ENCODE measurements at regions not wholly inside any gene's neighbourhood (a gene's known extent, or its start where the extent isn't known, plus 50 kb on each side); places are given as distances from the start of the nearest gene placed in this dataset.
A peak's percentile ranks its signal among the peaks of the same experiment; 100 is the strongest.

DNA sequence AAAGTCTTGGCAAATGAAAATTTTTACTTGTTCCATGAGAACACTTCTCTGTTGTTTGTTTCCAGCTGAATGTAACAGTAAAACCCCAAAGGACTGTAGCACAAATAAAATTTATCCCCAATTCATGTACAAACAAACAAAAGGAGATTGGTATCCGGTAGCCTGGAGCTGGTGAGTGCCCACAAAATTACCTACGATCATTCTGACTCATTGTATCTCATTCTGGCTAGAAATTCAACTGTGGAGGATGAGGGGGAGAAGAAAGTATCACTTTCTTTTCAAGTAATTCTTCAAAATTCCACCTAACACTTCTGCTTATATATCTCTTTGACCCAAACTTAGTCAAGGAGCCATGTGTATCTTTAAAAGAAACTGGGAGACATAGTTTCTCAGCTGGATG, 268.5 kb downstream of the ALG10B start:
- TF ChIP-seq, protein P1, sequence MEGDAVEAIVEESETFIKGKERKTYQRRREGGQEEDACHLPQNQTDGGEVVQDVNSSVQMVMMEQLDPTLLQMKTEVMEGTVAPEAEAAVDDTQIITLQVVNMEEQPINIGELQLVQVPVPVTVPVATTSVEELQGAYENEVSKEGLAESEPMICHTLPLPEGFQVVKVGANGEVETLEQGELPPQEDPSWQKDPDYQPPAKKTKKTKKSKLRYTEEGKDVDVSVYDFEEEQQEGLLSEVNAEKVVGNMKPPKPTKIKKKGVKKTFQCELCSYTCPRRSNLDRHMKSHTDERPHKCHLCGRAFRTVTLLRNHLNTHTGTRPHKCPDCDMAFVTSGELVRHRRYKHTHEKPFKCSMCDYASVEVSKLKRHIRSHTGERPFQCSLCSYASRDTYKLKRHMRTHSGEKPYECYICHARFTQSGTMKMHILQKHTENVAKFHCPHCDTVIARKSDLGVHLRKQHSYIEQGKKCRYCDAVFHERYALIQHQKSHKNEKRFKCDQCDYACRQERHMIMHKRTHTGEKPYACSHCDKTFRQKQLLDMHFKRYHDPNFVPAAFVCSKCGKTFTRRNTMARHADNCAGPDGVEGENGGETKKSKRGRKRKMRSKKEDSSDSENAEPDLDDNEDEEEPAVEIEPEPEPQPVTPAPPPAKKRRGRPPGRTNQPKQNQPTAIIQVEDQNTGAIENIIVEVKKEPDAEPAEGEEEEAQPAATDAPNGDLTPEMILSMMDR (IDR thresholded peaks at IDR 0.05; ENCODE audit: low read depth, low read length) = no peak
- no peak overlapping the region for H3K4me3 ChIP-seq (replicated peaks in 1 of 2; ENCODE audit: low read depth in 2 of 2, low read length in 2 of 2)
- DNase-seq (ENCODE audit: low read depth in 2 of 2) = no peak

DNA sequence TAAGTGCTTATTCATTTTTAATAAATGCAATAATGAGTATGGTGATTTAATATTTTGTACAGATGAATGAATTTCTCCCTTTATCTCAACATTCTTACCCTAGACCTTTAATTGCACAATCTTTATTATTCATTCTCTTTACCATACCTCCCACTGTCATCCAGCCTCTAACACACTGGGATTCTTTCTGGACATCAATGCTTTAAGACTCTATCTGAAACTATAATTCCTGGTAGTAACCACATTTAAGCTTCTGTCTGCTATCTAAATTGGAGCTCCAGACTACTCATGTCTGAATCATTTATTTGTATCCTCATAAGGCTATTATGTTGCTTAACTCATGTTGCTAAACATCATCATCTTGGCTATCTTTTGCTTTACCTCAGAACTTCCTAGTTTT, 270.2 kb downstream of the ALG10B start:
- TF ChIP-seq, protein P1 (IDR thresholded peaks at IDR 0.05; ENCODE audit: low read depth, low read length) = no peak
- DNase-seq (ENCODE audit: low read depth in 2 of 2) = peak; percentile 5 to 29
- no peak overlapping the region for H3K4me3 ChIP-seq (replicated peaks in 1 of 2; ENCODE audit: low read depth in 2 of 2, low read length in 2 of 2)

DNA sequence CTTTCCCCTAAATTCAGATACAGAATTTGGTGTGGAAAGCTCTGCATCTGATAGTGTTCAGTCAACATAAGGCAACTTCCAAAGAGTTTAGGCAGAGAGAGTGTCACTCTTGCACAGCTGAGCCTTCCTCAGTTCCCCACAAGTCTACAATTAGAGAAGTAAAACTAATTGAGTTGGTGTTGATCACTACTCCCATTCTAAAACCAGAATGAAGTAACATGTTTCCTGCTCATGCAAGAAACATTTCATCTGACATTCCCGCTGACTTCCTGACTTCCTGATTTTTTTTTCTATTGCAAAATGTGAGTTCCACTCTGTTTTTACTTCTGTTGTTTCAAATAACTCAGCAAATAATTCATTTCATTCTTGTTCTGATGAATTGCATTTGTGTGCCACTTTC, 271.0 kb downstream of the ALG10B start:
- H3K4me3 ChIP-seq (replicated peaks in 1 of 2; ENCODE audit: low read depth in 2 of 2, low read length in 2 of 2) = no peak overlapping the region
- TF ChIP-seq, protein P1 (IDR thresholded peaks at IDR 0.05; ENCODE audit: low read depth, low read length) = no peak
- peak in 1 of 2 donors; percentile 20 for DNase-seq (ENCODE audit: low read depth in 2 of 2)

DNA sequence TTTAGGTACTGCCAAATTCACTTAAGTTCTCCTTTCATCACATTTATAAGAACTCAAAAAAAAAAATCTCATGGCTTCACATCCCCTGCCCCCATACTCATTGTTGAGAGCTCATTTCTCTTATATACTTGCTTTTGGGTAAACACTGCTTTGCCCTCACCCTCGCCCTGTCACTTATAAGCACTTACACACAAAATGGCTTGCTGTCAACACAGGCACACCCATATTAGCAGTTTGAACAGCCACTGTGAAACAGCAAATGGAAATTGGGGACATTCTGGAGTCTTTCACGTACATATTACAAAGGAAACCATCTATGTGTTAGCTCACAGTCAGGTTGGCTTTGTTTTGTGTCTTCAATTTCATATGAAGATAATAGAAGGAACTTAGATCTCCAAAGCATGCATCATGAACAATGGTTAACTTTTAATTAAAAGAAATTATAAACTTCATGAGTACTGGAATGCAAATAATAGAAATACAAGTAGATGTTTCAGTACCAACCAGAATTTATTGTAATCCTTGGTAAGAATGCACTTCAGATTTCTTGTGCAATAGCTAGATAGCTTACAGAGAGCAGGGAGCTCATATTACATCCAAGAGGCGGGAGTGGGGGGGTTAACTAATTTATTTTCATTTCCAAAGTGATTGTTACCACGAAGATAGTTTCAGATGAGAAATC, 272.2 kb downstream of the ALG10B start:
- peak in 1 of 2 donors; percentile 3 for DNase-seq (ENCODE audit: low read depth in 2 of 2)

DNA sequence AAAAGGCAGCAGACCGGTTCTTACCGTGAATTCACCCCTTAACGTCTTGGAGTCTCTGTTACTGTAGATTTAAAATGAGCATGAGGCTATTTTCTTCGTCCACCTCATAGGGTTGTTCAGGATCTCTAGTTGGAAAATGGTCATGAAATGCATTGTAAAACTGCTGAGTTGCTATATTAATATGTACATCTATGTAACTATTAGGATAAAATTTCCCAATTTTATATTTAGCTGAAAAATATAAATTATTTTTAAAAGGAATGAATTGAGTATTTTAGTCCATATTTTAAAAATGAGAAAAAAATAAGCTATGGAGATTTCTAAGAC, 272.7 kb downstream of the ALG10B start:
- H3K4me3 ChIP-seq (replicated peaks in 1 of 2; ENCODE audit: low read depth in 2 of 2, low read length in 2 of 2) = no peak overlapping the region
- no peak for DNase-seq (ENCODE audit: low read depth in 2 of 2)
- TF ChIP-seq, protein P1 (IDR thresholded peaks at IDR 0.05; ENCODE audit: low read depth, low read length) = no peak

More for the DNA sequence above, 272.2 kb downstream of the ALG10B start:
- H3K4me3 ChIP-seq (replicated peaks in 1 of 2; ENCODE audit: low read depth in 2 of 2, low read length in 2 of 2) = no peak overlapping the region
- TF ChIP-seq, protein P1 (IDR thresholded peaks at IDR 0.05; ENCODE audit: low read depth, low read length) = no peak

DNA sequence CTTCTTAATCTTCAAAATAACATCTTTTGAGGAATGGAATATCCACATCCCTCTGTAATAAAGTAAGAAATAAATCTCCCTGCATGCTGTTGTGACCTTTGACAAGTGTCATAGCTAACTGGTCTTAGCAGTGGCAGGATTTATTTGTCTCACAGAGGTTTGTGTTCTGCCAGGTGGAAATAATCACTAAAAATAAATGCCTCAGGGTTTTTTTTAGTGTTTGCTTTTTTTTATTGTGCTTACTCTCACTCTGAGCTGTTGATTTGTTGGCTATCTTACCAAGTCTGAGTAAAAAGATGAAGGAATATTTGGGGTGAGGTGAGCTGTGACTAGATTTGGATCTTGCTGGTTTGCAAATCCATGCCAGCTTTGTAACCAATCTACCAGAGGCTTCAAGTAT, 285.4 kb downstream of the ALG10B start:
- no peak for DNase-seq (ENCODE audit: low read depth in 2 of 2)
- TF ChIP-seq, protein P1 (IDR thresholded peaks at IDR 0.05; ENCODE audit: low read depth, low read length) = no peak
- H3K4me3 ChIP-seq (replicated peaks in 1 of 2; ENCODE audit: low read depth in 2 of 2, low read length in 2 of 2) = no peak overlapping the region
